Heart right ventricle (tissue), 16 donors: ENCODE measurements at regions not wholly inside any gene's neighbourhood (a gene's known extent, or its start where the extent isn't known, plus 50 kb on each side); places are given as distances from the start of the nearest gene placed in this dataset.

Experiments
- ATAC-seq, 8 donors: fragments of 200-7000 bp; cut with Tn5 transposase; one replicate each; pipeline ENCODE4 v1.9.1; 2020; ENCODE audit warnings: mild to moderate bottlenecking in 8 of 8, moderate library complexity in 8 of 8, moderate number of reproducible peaks in 1 of 8
- DNase-seq, 2 donors: peaks; one replicate each; pipeline ENCODE4 v3.0.0-alpha.2; 2020
- H3K27ac ChIP-seq, 10 donors: fragments of 200-600 bp; sonication (generic) in 2 of 10; one replicate each; pipeline versions ENCODE4 v1.5.0 to v1.8.0; 2020 to 2022; ENCODE audit warnings: mild to moderate bottlenecking in 3 of 10
- H3K27me3 ChIP-seq, 7 donors: fragments of 200-600 bp; one replicate each; pipeline ENCODE4 v1.8.0; 2021 to 2022; ENCODE audit warnings: mild to moderate bottlenecking in 2 of 7
- H3K36me3 ChIP-seq, 9 donors: fragments of 200-600 bp; sonication (generic) in 1 of 9; one replicate each; pipeline versions ENCODE4 v1.5.0 to v1.8.0; 2020 to 2022; ENCODE audit warnings: mild to moderate bottlenecking in 2 of 9
- H3K4me1 ChIP-seq, 9 donors: fragments of 200-600 bp; sonication (generic) in 1 of 9; one replicate each; pipeline versions ENCODE4 v1.5.0 to v1.8.0; 2020 to 2022; ENCODE audit warnings: mild to moderate bottlenecking in 4 of 9
- H3K4me3 ChIP-seq, 10 donors: fragments of 200-600 bp; sonication (generic) in 2 of 10; one replicate each; pipeline versions ENCODE4 v1.5.0 to v1.8.0; 2020 to 2022; ENCODE audit warnings: mild to moderate bottlenecking in 7 of 10, moderate library complexity in 2 of 10
- H3K9me3 ChIP-seq, 11 donors: fragments of 200-600 bp in 10 of 11; sonication (generic) in 2 of 11; one replicate each; pipeline versions ENCODE4 v1.5.0 to v1.8.0; 2013 to 2022; ENCODE audit warnings: mild to moderate bottlenecking in 2 of 11, control low read depth in 1 of 11, moderate library complexity in 1 of 11
- WGBS, 2 donors: extraction: QIAGEN DNeasy Blood & Tissue Kit; methylation state at CpG; one replicate each; pipeline ENCODE4 v1.1.7; 2013; ENCODE audit warnings: inconsistent platforms in 1 of 2; 5-methylcytosine and 5-hydroxymethylcytosine counted together
- intact Hi-C, 10 donors: fragments of 100-400 bp; cut with DNase I; formaldehyde crosslinking; loops; one replicate each; pipeline versions ENCODE4 v1.11.1 to v1.14.2; 2022
- TF ChIP-seq, protein P1 (sequence below), 9 donors: fragments of 200-600 bp; sonication (generic) in 2 of 9; IDR thresholded peaks; one replicate each; pipeline versions ENCODE4 v1.5.0 to v1.8.0; 2021 to 2022; ENCODE audit warnings: antibody characterized with exemption in 9 of 9, mild to moderate bottlenecking in 5 of 9, moderate library complexity in 1 of 9
- donor health status: Arrhythmogenic right ventricular cardiomyopathy.
- donor health status: ischemic (EF 13 %, LVEDD 7.1; RV severe dilation, severe dysfunction).
- donor health status: healthy with polysubstance abuse.
- donor health status: DM: no; HTN: yes; CAD: no.
- donor health status: DM: no; HTN: no; CAD: no.
- donor health status: ischemic (EF 25% LVEDD 6.9; RV normal size, moderate dysfunction).
- donor health status: ischemic (EF 25% LVEDD 5.7; RV mildly dilated, moderate dysfunction).
- donor health status: healthy.
- donor health status: DM: yes; HTN: yes; CAD: no.
- donor health status: Ischemic cardiomyopathy.
- donor health status: ischemic (EF 35%, LVEDD 5.7; RV mildly dilated, moderate dysfunction).
- donor health status: nonischemic (EF 11% LVEDD 7.7; RV severe dilation, severe dysfunction).
- donor health status: DM: yes; HTN: yes; CAD: no.
- donor health status: PGD.
- donor health status: ischemic (EF 29% LVEDD 5.4; RV normal size, mild dysfunction).
- donor health status: nonischemic (EF 23%, LVEDD 6.1; RV moderate dilation, normal function).

DNA sequence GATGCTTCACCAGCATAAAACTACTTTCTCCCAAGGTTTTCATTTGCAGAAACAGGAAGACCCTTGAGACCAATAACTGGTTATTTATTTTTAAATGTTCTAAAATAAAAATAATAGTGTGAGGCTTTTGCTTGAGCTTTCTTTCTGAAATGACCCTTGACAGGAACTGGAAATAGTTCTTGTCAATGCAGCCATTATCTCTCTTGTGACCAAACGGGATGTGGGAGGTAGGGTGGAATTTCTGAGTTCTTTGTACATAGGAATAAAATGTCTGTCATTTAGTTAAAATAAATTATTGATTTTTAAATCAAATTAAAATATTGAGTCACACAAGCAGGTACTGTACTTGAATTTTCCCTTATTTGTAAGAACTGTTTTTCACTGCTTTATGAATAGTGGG lies 110.2 kb upstream of the CCN2 start:
- peaks cover 0 to 11% (median 0%) of the 10 kb centered on the region in 11 donors for H3K9me3 ChIP-seq
- TF ChIP-seq, protein P1, sequence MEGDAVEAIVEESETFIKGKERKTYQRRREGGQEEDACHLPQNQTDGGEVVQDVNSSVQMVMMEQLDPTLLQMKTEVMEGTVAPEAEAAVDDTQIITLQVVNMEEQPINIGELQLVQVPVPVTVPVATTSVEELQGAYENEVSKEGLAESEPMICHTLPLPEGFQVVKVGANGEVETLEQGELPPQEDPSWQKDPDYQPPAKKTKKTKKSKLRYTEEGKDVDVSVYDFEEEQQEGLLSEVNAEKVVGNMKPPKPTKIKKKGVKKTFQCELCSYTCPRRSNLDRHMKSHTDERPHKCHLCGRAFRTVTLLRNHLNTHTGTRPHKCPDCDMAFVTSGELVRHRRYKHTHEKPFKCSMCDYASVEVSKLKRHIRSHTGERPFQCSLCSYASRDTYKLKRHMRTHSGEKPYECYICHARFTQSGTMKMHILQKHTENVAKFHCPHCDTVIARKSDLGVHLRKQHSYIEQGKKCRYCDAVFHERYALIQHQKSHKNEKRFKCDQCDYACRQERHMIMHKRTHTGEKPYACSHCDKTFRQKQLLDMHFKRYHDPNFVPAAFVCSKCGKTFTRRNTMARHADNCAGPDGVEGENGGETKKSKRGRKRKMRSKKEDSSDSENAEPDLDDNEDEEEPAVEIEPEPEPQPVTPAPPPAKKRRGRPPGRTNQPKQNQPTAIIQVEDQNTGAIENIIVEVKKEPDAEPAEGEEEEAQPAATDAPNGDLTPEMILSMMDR (IDR thresholded peaks at IDR 0.05), result no peak
- peaks cover 0 to 33% (median 6%) of the 10 kb centered on the region in 9 donors for H3K4me1 ChIP-seq
- DNase-seq, result no peak
- H3K27me3 ChIP-seq, result no peaks in the 10 kb centered on the region
- 41 to 42% methylated on average over 1 of the region's 1 CpG for WGBS, 2 donors
- no peaks in the 10 kb centered on the region for H3K36me3 ChIP-seq
- H3K27ac ChIP-seq, result peak overlapping the region in 1 of 10 donors; percentile 5
- H3K4me3 ChIP-seq, result no peak overlapping the region
- ATAC-seq, result no peak
- intact Hi-C loops, result loop anchor here in 1 of 10 donors (5.0 kb wide), 1 partner anchor 109 kb away; the partner anchor contains the start of gene CCN2

DNA sequence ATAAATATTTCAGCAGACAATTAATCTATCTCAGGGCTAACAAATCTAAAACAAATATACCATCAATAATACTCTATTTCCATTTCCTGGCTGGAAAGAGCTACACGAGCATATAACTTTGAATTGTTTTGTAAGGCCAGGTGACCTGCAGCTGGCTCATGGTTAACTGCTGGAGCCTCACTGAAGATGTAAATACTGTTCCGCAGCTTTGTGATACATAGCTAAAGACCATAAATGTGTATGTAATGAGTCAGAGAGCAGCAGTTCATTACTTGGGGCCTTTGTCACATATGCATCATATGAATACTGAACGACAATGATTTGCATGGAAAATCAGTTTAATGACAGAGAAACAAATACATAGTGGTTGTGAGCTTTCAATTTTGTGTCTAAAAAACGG lies 109.4 kb upstream of the CCN2 start:
- Histone ChIP-seq H3K27me3 (no peaks in the 10 kb centered on the region), H3K4me3 (no peak overlapping the region), H3K27ac (no peak overlapping the region), H3K4me1 (peaks cover 0 to 33% (median 6%) of the 10 kb centered on the region in 9 donors), H3K36me3 (no peaks in the 10 kb centered on the region), H3K9me3 (peaks cover 0 to 18% (median 0%) of the 10 kb centered on the region in 11 donors)
- TF ChIP-seq, protein P1 (IDR thresholded peaks at IDR 0.05), result no peak
- WGBS, 2 donors, result 88 to 92% methylated on average over 4 of the region's 4 CpGs
- no peak for DNase-seq
- ATAC-seq, result no peak
- intact Hi-C loops, result loop anchor here in 1 of 10 donors (5.0 kb wide), 1 partner anchor 108 kb away; the partner anchor contains the start of gene CCN2

DNA sequence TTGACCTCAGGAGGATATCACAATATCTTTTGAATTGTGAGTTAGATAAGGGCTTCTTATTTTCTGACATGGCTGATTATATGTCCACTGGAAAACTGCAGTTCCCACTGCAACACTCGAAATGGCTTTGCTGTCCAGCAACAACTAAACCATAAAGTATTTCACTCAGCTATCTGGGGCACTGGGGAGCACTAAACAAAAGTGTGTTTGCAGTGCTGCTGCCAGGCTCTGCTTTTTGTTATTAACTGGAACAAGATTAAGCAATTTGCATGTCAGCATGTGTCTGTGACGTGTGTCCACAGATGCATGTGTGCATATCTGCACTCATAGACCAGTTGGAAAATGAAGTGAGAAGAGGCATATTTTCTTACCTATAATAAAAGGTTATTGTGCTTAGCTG lies 107.8 kb upstream of the CCN2 start:
- H3K9me3 ChIP-seq, result peaks cover 0 to 20% (median 0%) of the 10 kb centered on the region in 11 donors
- no peak overlapping the region for H3K4me3 ChIP-seq
- no peak overlapping the region for H3K27ac ChIP-seq
- peaks cover 0 to 31% (median 4%) of the 10 kb centered on the region in 9 donors for H3K4me1 ChIP-seq
- no peak for DNase-seq
- WGBS, 2 donors, result 27 to 60% methylated on average over 2 of the region's 2 CpGs
- ATAC-seq, result peak in 1 of 8 donors; percentile 18
- TF ChIP-seq, protein P1 (IDR thresholded peaks at IDR 0.05), result no peak
- intact Hi-C loops, result no loop called here
- H3K27me3 ChIP-seq, result no peaks in the 10 kb centered on the region
- no peaks in the 10 kb centered on the region for H3K36me3 ChIP-seq

DNA sequence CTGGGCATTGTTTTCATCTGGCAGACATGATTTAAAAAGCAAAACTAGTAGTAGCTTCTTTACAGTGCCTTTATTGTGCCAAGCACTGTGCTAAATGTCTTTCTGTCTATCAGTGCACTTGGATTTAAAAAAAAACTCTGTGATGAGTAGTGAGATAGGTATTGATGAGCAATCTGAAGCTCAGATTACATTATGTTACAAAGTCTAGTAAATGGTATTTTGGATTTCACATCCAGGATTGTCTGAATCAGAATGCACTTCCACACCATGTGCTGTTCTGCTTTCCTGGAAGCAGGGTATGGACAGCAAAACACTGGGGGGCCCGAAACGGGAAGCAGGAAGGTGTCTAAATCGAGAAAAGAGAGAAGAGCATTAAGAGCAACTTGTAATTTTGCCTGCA lies 103.4 kb upstream of the CCN2 start:
- Histone ChIP-seq H3K4me3 (no peak overlapping the region), H3K9me3 (peaks cover 0 to 20% (median 0%) of the 10 kb centered on the region in 11 donors), H3K36me3 (no peaks in the 10 kb centered on the region), H3K4me1 (peaks cover 0 to 4% (median 0%) of the 10 kb centered on the region in 9 donors), H3K27ac (no peak overlapping the region), H3K27me3 (no peaks in the 10 kb centered on the region)
- 82 to 90% methylated on average over 3 of the region's 3 CpGs for WGBS, 2 donors
- TF ChIP-seq, protein P1 (IDR thresholded peaks at IDR 0.05), result no peak
- DNase-seq (no peak), ATAC-seq (no peak)
- intact Hi-C loops, result no loop called here
